HK-2 (cell line): ENCODE measurements at regions not wholly inside any gene's neighbourhood (a gene's known extent, or its start where the extent isn't known, plus 50 kb on each side); places are given as distances from the start of the nearest gene placed in this dataset.
"Not testable (repeated sequence)": the region's sequence is repeated elsewhere in the genome, so short reads cannot be mapped to it uniquely, and the experiment has no call there.

Experiments
- DNase-seq: peaks from one replicate; pipeline ENCODE4 v3.0.0-alpha.2; 2018; ENCODE audit not compliant: unreplicated experiment

DNA sequence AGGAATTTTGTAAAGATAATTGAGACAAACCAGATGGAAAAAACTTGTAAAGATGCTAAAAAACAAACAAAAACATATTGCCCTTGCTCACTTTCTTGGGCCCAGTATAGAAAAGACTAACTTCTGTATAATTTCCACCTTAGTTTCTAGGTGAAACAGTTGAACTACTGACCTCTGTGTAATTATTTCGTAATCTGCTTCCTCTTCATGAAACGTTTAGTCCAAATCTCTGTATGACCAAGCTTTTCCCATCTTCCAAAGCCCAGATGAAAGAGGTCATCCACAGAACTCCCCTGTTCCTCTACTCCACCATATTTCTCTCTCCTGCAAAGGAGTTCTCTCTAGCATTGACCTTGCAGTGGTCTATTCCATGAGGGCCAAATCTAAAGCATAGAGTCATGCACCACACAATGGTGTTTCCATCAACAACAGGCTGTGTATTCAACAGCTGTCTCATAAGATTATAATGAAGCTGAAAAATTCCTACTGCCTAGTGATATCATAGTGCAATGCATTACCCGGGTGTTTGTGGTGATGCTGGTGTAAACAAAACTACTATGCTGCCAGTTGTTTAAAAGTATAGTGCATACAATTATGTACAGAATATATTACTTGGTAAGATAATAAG, 647.6 kb downstream of the TNS3 start:
- DNase-seq: no peak

GRCh38 chr7:46933596-46933995, 648.3 kb downstream of the TNS3 start:
- no peak for DNase-seq

GRCh38 chr7:46932676-46933424, 649.1 kb downstream of the TNS3 start:
- no peak for DNase-seq

GRCh38 chr7:46932306-46932675, 649.6 kb downstream of the TNS3 start:
- no peak for DNase-seq

- DNase-seq: peak; percentile 54
These were observed 651.5 kb downstream of the TNS3 start for GRCh38 chr7:46930366-46930765.

GRCh38 chr7:46929359-46929758, 652.6 kb downstream of the TNS3 start:
- no peak for DNase-seq

DNA sequence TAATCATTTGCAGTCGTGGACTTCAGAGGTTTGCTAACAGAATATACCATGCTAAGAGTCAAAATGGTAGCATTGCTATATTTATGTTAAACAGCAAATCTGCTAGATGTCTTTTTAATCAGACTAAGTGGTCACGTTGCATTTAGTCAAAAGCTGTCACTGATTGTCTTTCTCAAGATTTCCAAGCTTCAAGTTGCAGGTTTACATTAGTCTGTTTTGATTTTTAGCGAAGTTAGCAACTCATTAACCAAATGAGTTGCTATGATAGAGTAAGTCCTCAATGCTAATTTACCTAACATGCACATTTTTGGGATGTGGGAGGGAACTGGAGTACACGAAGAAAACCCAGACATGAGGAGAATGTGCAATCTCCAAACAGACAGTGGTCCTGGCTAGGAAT, 653.2 kb downstream of the TNS3 start:
- DNase-seq: no peak

GRCh38 chr7:46927131-46927810, 654.6 kb downstream of the TNS3 start:
- no peak for DNase-seq

GRCh38 chr7:46916581-46916980, 665.3 kb downstream of the TNS3 start:
- DNase-seq: no peak

- no peak for DNase-seq
These were observed 669.2 kb downstream of the TNS3 start for GRCh38 chr7:46912692-46913091.

DNA sequence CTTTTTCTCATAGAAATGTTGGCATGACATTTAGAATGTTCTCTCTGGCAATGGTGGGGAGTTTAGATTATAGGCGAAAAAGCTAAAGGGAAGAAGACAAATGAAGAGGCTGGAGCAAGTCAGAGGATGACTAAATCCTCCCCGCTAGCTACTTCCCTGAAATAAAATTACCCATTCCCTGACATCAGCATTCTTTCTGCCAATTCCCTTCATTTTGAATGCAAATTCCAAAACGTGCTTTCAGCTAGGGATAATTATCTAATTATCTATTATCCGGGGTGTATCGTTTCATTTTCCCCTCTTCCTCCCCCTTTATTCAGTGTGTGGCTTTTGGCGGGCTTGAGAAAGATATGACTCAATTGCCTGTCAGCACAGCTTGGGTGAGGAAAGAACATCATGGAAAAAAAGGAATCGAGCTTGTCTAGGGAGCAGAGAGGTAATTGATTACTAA, 672.3 kb downstream of the TNS3 start:
- DNase-seq: peak; percentile 26

DNA sequence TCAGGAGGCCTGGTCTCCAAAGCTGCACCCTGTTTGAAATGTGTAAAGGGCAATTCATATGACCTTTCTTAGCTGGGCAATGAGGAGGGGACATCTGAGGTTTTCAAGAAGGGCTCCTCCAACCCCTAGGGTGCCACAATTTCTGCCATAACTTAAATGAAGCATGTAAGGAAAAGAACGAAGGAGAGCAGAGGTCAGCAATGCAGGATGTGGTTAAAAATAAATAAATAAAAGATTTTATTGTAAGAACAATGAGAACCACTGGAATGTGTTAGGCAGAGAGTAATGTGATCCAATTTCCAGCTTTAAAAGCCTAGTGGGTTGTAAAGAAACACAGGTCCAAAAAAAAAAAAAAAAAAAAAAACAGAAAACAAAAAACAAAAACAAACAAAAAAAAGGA, 673.1 kb downstream of the TNS3 start:
- peak; percentile 17 for DNase-seq

DNA sequence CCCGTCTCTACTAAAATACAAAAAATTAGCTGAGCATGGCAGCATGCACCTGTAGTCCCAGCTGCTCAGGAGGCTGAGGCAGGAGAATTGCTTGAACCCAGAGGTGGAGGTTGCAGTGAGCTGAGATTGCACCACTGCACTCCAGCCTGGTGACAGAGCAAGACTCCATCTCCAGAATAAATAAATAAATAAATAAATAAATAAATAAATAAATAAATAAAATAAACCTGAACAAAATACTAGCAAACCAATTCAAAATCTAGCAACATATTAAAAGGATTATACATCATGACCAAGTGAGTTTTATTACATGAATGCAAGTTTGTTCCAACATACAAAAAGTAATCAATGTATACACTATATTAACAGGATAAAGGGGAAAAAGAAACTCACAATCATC, 677.4 kb downstream of the TNS3 start:
- not testable (repeated sequence) for DNase-seq

DNA sequence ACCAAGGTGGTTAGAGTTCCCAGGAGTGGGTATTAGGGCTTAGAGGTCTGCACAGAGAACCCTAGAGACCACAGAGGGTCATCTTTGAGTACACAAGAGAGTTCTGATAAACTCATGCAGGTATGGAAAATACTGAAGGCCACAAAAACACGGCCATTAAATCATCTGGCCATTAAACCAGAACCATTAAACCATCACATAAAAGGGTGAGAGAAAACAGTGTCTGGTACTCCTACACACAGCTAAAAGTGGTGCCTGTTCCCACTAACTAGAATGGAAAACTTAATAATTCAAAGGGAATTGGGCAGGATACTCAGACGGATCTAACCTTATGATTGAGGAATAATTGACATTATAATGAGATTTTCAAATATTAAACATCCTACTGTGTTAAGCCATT, 679.4 kb downstream of the TNS3 start:
- no peak for DNase-seq

DNA sequence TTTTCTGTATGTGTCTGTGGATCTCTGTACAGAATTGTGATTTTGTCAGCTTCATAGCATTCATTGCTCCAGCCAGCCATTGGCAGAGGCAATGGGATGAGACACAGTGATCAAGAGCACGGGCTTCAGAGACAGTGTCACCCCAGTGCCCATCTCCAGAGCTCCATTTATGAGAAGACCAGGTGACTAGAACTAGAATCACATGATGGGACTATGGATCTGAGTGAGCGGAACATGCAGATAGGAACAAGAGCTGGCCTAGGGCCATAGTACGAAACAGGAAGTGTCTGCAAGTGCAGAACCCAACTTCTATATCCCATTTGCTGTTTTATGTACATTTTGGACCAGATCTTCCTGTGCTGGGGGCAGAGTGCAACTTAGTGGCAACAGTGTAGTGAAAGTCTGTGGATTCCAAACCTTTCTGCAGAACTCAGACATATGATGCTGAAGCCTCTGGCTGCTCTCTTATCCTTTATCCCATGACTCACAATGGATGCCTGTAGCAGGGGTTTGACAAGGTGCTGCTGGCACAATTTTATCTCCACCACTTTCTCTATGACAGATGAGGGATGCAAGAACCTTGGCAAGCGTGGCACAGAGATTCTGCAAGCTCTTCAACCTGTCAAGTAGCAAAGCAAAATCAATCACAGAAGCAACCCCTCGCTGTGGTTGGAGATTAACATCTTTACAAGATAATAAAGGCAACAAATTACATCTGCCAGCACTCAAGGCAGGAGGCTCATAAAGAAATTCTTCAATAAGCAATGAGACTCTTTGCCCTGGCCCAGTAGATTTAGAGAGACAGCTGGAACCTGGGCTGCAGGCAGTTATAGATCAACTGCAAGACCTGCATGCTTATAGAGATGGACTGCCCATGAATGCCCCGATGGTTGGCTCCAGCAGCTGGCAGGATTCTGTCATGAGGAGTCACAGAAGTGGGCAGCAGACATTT, 681.3 kb downstream of the TNS3 start:
- no peak for DNase-seq

DNA sequence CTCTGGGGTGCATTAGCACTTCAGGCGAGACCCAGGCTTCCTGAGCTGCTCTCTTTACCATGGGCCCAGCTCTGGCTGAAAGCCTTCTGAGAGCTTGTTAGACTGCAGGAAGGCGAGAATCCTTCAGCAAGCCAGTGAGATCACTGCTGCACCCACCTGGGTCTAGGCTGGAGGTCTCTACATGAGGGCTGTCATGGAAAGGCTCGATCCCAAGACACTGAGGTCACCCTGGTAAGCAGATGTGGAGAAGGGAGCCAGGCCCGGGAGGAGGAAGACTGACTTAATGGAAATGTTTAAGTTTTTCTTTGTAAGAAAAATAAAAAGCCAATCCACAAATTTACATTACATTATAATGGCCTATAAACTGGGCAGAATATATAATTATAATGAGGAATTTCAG, 684.5 kb downstream of the TNS3 start:
- no peak for DNase-seq

DNA sequence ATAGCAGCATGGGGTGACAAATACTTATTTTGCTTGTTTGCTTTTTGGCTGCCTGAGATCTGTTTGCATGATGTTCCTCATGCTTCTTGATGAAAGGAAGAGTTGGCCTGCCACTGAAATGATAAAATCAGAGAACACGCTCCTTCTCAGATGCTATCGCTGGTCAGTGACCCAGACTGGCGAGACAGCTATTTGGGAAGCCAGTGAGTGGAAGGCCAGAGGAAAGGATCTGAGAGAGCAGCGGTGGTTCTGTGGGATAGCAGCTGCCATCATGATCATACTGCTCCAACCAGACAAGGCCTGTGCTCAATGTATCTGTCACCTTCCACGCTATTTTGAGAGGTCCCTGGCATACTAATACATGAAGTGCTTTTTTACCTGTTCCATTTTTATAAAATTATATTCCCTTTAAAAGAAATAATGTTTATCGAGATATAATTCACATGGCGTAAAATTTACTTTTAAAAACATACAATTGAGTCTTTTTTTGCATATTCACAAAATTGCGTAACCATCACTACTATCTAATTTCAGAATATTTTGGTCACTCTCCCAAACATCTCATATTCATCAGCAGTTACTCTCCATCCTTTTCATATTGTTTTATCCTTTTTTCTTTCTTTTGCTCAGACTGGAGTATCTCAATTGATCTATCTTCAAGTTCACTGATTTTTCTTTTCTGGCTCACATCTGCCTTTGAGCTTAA, 695.1 kb downstream of the TNS3 start:
- no peak for DNase-seq

DNA sequence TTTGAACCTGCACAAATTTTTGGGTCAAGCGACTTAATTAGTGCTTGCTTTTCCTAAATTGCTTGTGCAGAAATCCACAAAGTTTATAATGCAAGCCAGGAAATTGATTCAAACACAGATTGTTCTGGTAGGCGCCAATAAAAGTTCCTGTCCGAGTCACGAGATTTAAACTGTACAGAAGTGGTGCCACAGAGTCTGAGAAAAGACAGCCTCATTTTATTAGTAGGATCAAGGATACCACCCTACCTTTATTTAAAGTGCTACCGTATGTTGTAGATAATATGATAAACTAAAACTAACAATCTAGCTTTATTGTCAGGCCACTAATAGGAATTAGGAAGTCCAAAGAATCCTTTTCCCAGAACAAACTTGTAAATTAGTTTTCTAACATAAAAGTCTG, 696.7 kb downstream of the TNS3 start:
- DNase-seq: no peak

DNA sequence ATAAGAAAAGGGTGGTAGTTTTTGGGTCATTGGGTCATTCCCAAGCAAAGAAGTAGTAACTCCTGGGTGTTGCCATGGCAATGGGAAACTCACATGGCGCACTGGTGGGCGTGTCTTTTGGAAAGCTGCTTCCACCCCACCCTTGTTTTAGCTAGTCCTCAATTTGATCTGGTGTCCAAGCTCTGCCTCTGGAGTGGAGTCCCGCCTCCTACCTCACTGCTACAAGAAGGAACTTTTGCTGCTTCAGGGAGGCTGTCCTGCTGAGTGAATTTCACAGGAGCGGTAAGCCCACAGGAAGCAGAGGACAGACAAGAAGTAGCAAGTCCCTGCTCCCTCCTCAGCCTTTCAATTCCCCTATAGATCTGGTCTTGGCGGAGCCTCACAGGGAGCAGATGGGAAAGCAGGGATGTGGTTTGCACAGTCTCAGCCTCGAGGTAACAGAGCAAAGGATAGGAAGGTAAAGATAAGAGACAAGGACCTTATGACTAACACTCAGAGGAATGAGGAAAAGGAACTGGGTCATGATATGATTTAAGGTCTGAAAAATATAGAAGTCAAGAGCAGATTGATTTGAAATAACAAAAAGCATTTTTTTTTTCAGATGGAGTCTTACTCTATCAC, 700.3 kb downstream of the TNS3 start:
- peak; percentile 11 for DNase-seq

DNA sequence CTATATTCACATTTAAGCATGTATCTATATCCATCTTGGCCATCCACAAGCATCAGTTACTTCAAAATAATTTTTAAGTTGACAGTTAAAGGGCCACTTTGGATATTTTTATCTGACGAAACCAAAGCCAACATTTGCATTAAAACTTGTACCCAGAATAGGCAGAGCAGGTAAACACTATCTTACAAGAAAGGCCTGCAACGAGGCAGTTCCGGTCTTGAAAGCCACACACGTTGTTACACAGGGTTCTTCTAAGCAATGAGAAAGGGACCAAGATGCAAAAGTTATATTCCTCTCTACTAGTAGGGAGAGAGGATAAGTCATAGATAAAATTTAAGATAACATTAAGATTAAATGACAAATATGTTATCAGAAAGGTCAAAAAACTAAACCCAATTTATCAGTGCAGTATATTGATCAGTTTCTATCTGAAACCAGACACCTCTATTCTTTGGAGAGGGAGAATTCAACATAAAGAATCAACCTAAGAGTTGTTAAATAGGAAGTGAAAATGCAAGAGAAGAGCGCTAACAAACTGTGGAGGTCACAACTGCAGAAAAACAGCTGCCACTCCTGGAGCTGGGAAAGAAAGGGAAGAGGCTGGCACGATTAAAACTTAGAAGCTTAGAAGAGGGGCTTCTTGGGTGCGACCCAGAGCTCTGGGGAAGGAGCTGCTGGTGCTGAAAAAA, 701.3 kb downstream of the TNS3 start:
- no peak for DNase-seq
